GM19468 (cell line): ENCODE measurements at regions not wholly inside any gene's neighbourhood (a gene's known extent, or its start where the extent isn't known, plus 50 kb on each side); places are given as distances from the start of the nearest gene placed in this dataset.
"Not testable (repeated sequence)": the region's sequence is repeated elsewhere in the genome, so short reads cannot be mapped to it uniquely, and the experiment has no call there.

Experiments
- ATAC-seq: cut with Tn5 transposase; IDR thresholded peaks from one replicate; pipeline ENCODE4 v1.9.1; 2021; ENCODE audit warnings: mild to moderate bottlenecking, moderate library complexity, moderate number of reproducible peaks; ENCODE audit not compliant: unreplicated experiment; ENCODE audit errors: extremely low read depth

DNA sequence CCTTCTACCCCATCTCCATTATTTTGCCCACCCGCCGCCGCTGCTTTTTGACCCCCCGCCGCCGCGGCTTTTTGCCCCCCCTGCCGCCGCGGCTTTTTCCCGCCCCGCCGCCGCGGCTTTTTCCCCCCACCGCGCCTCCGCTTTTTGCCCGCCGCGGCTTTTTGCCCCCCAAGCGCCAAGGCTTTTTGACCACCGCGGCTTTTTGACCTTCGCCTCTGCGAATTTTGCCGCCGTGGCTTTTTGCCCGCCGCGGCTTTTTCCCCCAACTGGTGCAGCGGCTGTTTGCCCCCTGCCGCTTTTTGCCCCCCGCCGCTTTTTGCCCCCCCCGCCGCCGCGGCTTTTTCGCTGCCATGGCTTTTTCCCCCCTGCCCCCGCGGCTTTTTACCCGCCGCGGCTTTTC is 137.5 kb upstream of the TP53TG3D start:
- not testable (repeated sequence) for ATAC-seq

DNA sequence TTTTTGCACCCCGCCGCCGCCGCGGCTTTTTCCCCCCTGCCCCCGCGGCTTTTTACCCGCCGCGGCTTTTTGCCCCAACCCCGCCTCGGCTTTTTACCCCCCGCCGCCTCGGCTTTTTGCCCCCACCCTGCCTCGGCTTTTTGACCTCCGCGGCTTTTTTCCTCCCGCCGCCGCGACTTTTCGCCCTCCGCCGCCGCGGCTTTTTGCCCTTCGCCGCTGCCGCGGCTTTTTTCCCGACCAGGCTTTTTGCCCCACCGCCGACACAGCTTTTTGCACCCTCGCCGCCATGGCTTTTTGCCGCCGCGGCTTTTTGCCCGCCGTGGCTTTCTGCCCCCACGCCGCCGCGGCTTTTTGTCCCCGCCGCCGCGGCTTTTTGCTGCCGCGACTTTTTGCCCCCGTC is 137.0 kb upstream of the TP53TG3D start:
- no peak for ATAC-seq

DNA sequence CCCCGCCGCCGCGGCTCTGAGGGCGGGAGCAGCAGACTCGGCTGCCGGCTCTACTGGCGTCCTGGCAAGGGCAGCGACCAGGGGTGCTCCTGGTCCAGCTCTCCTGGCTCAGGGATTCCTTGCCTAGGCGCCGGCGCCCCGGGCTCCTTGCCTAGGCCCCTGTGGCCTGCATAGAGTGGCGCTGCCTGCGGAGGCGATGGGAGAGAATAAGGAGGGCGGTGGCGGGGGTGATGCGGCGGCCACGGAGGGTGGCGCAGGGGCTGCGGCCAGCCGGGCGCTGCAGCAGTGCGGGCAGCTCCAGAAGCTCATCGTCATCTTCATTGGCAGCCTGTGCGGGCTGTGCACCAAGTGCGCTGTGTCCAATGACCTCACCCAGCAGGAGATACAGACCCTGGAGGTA is 136.6 kb upstream of the TP53TG3D start:
- not testable (repeated sequence) for ATAC-seq

- not testable (repeated sequence) for ATAC-seq
These were observed 132.7 kb upstream of the TP53TG3D start for GRCh38 chr16:32120372-32120771.

GRCh38 chr16:32120779-32121178 is 132.3 kb upstream of the TP53TG3D start:
- not testable (repeated sequence) for ATAC-seq

GRCh38 chr16:32121273-32121900 is 131.7 kb upstream of the TP53TG3D start:
- not testable (repeated sequence) for ATAC-seq

DNA sequence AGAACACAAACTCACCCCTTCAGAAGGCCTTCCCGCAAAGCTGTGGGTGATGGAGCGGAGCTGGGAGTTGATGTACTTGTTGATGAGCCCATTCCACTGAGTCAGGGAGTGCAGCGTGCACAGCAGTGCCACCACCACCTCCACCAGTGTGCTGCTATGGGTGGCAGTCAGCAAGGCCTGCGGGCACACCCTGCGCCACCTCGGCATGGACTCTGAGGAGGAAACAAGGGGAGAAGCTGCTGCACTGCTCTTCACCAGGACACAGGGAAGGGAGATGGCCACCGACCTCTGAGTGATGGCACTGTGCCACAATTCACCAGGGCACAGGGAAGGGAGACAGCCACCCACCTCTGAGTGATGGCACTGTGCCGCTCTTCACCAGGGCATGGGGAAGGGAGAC is 100.7 kb upstream of the TP53TG3D start:
- ATAC-seq = not testable (repeated sequence)

DNA sequence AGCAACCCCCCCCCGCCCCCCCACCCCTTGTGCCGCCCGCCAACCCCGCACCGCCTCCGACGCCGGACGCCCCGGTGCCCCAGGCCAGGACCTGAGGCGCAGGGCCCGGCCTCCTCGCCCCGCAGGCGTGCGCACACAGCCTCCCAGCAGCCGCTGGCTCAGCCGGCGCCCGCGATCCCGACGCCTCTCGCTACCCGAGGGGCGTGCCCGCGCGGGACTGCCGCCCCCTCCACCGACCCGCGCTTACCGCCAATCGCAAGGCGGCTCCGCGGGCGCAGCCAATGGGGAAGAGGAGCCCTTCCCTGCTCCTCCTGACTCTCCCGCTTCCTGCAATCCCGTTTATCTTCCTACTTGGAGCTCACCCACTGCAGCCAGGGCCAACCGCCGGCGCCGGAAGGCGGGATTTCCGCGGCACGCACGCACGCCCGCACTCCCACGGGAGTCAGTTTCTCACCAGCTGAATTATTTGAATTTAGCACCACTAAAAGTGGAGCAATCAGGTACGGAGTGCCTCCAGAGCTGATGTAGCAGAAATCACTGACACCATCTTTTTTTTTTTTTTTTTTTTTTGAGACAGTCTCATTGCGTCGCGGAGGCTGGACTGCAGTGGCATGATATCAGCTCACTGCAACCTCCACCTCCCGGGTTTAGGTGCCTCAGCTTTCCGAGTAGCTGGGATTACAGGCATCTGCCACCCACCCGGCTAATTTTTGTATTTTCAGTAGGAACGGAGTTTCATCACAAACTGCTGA is 65.0 kb upstream of the TP53TG3D start:
- not testable (repeated sequence) for ATAC-seq

- ATAC-seq = not testable (repeated sequence)
These were observed 50.5 kb upstream of the TP53TG3D start for GRCh38 chr16:32202585-32202984.
